ENCODE measurements at regions not wholly inside any gene's neighbourhood (a gene's known extent, or its start where the extent isn't known, plus 50 kb on each side); places are given as distances from the start of the nearest gene placed in this dataset.

DNA sequence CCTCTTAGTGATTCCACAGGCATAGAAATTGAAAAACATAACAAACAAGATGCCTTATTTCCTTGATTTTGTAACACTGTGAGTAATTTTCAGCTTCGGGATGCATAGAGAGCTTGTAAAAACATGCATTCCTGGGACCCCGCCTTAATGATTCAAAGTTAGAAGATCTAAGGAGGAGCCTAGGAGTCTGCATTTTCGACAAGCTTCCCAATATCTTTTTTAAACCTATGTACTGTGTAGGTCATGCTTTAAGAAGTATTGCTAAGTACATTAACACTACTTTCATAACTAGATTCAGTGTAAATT, 109.8 kb upstream of the ZNF516 start:
- TF ChIP-seq, protein P1, sequence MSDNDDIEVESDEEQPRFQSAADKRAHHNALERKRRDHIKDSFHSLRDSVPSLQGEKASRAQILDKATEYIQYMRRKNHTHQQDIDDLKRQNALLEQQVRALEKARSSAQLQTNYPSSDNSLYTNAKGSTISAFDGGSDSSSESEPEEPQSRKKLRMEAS (IDR thresholded peaks at IDR 0.05), result no peak
- TF ChIP-seq RXRA (IDR thresholded peaks at IDR 0.05; ENCODE audit: insufficient read depth, low read depth, low read length), result no peak
- TF ChIP-seq, protein P2, sequence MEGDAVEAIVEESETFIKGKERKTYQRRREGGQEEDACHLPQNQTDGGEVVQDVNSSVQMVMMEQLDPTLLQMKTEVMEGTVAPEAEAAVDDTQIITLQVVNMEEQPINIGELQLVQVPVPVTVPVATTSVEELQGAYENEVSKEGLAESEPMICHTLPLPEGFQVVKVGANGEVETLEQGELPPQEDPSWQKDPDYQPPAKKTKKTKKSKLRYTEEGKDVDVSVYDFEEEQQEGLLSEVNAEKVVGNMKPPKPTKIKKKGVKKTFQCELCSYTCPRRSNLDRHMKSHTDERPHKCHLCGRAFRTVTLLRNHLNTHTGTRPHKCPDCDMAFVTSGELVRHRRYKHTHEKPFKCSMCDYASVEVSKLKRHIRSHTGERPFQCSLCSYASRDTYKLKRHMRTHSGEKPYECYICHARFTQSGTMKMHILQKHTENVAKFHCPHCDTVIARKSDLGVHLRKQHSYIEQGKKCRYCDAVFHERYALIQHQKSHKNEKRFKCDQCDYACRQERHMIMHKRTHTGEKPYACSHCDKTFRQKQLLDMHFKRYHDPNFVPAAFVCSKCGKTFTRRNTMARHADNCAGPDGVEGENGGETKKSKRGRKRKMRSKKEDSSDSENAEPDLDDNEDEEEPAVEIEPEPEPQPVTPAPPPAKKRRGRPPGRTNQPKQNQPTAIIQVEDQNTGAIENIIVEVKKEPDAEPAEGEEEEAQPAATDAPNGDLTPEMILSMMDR (IDR thresholded peaks at IDR 0.05; ENCODE audit: control extremely low read depth in 1 of 3, insufficient read depth in 1 of 3, low read depth in 1 of 3, low read length in 3 of 3), result no peak
- TF ChIP-seq POLR2A (IDR thresholded peaks at IDR 0.05; ENCODE audit: control extremely low read depth in 1 of 2, low read depth in 2 of 2, low read length in 2 of 2), result no peak
- no peak for TF ChIP-seq BRCA1 (IDR thresholded peaks at IDR 0.05; ENCODE audit: low read depth, low read length)
- no peak for TF ChIP-seq EP300 (IDR thresholded peaks at IDR 0.05; ENCODE audit: borderline replicate concordance in 1 of 2, low read depth in 2 of 2, low read length in 2 of 2)
- no peak for TF ChIP-seq YY1 (IDR thresholded peaks at IDR 0.05; ENCODE audit: low read depth, low read length)
- TF ChIP-seq, protein P3, sequence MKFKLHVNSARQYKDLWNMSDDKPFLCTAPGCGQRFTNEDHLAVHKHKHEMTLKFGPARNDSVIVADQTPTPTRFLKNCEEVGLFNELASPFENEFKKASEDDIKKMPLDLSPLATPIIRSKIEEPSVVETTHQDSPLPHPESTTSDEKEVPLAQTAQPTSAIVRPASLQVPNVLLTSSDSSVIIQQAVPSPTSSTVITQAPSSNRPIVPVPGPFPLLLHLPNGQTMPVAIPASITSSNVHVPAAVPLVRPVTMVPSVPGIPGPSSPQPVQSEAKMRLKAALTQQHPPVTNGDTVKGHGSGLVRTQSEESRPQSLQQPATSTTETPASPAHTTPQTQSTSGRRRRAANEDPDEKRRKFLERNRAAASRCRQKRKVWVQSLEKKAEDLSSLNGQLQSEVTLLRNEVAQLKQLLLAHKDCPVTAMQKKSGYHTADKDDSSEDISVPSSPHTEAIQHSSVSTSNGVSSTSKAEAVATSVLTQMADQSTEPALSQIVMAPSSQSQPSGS (IDR thresholded peaks at IDR 0.05; ENCODE audit: low read length), result no peak
- no peak for TF ChIP-seq EZH2 (IDR thresholded peaks at IDR 0.05; ENCODE audit: low read depth, low read length, severe bottlenecking)
- TF ChIP-seq TAF1 (IDR thresholded peaks at IDR 0.05; ENCODE audit: low read depth, low read length), result no peak
- no peak for TF ChIP-seq ZNF274 (IDR thresholded peaks at IDR 0.05; ENCODE audit: borderline replicate concordance, extremely low read depth, low read length)
- no peak for TF ChIP-seq GTF2F1 (IDR thresholded peaks at IDR 0.05; ENCODE audit: borderline replicate concordance, low read depth, low read length)
- TF ChIP-seq POLR2AphosphoS5 (IDR thresholded peaks at IDR 0.05; ENCODE audit: low read depth, low read length), result no peak
- no peak for TF ChIP-seq RFX5 (IDR thresholded peaks at IDR 0.05; ENCODE audit: borderline replicate concordance, low read depth, low read length)

Measured in H1 (cell line).